Epithelial cell of prostate (primary cell): ENCODE measurements at regions not wholly inside any gene's neighbourhood (a gene's known extent, or its start where the extent isn't known, plus 50 kb on each side); places are given as distances from the start of the nearest gene placed in this dataset.
"Not testable (repeated sequence)": the region's sequence is repeated elsewhere in the genome, so short reads cannot be mapped to it uniquely, and the experiment has no call there.

Experiments
- DNase-seq: peaks from one replicate; pipeline ENCODE4 v3.0.0-alpha.2; 2011; ENCODE audit warnings: low read depth, low spot score
- H3K27ac ChIP-seq: fragments of 450-650 bp; 2 replicates; pipeline ENCODE4 v1.5.1; 2017; ENCODE audit warnings: mild to moderate bottlenecking

DNA sequence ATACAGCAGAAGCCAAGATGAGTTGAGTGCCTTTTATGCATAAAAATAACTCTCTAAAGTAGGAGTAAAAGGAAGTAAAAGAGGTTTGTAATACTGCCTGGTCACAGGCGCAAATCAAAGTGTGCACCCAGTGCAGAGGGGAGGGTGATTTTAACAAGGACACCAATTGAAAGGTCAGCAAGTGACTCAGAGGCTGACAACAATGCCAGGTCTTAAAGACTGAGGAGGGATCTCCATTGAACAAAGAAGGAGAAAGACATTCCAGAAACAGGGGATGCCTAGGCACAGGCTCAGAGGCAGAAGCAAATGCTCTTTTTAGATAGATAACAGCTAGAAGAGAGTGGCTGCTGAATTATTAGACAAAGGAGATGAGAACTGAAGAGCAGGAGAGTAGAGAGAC, 297.4 kb upstream of the VCX start:
- DNase-seq: no peak
- no peak overlapping the region for H3K27ac ChIP-seq

DNA sequence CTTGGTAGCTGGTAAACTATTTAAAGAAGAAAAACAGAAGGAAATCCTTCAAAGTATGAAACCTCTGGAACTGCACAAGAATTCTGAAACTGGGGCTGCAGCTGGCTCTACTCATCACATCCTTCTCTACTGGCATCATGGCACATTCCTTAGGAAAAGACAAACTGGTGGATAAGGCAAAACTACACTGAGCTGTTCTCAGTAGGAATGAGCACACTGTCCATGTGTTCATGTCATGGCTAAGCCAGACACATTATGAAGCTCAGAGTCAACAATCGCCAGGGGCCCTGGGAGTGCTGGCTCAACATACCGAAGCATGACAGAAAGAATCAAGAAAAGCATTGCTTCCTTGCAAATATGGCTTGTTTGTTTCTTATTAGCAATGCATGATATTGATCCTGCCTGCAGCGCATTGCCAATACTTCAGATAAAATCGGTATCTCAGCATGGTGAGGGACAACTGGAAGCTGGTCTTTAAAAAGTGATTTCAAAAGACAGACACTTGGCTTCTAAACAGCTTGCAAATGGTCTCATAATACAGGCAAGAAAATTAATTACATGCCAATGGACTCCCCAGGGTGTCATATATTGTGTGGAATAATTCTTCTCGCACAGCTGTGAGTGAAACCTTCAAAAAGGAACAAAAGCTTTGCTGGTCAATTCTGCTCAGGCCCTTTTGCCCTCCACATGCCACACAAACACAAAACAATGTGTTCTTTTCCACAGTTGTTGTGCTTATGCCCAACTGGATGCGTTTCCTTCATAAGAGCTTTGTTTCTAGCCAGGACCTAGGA, 300.2 kb upstream of the VCX start:
- DNase-seq: no peak
- no peak overlapping the region for H3K27ac ChIP-seq

DNA sequence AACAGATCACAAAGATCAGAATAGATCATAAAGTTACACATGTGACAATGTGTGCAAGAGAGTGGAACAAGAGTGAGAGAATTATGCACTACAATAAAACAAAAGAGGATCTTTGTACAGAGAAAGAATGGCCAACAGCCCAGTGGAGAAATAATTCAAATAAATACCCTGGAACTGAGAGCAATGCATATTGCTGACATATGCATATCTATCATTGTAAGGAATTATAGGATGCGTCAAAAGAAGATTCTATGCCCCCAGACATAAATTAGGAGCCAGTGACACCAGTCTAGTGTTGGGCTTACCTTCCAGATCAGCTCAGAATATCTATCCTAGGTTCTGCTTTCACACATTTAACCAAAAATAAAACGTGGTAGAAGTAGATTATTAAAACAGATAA, 320.1 kb upstream of the VCX start:
- no peak for DNase-seq
- no peak overlapping the region for H3K27ac ChIP-seq

DNA sequence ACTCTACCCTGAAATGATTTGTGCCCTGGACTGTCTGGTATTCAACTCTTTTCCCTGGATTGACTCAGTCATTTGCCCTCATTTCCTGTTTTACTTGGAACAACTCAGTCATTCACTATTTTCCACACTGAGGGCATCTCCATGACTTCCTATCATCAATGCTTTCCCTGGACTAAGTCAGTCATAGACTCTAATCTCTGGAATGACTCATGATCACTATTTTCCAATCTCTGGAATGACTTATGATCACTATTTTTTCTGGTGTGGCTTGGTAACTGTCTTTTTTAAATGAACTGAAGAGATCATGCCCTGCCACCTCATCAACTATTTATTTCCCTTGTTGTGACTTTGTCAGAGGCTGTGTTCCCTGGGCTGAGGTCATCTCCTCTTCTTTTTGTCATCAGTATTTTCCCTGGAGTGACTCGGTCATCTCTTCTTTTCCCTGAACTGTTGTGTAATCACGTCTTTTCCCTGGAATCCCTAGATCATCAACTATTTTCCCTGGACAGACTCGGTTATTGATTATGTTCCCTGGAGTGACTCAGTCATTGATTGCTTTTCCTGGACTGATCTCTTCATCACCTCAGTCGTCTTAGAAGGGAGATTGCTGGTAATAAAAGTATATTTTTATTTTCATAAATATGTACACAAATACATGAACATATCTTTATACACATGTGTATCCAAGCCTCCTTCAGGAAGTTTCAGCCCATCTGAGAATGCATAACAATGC, 327.1 kb upstream of the VCX start:
- no peak overlapping the region for H3K27ac ChIP-seq
- DNase-seq: no peak

DNA sequence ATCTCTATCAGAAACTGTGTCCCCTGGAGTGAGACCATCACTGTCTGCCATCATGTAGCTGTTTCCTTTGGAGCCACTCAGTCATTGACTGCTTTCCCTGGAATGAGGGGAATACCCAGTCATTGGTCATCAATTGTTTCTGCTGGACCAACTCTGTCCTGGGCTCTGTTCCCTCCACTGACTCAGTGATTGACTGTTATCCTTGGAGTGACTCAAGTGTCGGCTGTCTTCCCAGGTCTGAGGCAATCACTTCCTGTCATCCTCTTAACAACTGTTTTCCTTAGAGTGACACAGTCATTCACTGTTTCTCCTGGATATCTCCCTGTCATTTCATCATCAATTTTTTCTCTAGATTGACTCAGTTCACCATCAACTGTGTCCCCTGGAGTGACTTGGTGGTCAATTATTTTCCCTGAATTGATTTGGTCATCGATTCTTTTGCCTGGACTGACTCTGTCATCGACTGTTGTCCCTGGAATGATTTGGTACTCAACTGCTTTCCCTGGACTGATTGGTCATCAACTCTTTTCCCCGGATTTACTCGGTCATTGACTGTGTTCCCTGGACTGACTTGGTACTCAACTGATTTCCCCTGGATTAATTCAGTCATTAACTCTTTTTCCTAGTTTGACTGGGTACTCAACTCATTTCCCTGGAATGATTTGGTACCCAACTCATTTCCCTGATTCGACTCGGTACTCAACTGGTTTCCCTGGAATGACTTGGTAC, 327.9 kb upstream of the VCX start:
- DNase-seq: peak; percentile 12
- no peak overlapping the region for H3K27ac ChIP-seq

DNA sequence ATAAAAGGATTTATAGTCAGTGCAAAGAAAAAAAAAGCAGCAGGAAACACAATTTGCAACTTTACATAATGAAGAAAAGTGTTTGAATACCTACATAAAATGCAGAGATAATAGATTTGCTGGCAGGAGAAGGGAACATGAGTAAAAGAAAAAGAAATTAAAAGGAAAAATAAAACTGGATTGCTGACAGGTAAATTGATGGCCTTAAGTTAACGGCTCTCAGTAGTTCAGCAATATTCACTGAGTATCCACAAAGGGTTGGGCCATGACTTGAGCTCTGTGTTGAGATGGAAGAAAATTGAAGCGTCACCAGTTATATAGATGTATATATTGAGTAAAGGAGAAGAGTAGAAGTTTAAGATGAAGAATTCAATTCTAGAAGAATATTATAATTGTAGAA, 330.1 kb upstream of the VCX start:
- H3K27ac ChIP-seq: no peak overlapping the region

DNA sequence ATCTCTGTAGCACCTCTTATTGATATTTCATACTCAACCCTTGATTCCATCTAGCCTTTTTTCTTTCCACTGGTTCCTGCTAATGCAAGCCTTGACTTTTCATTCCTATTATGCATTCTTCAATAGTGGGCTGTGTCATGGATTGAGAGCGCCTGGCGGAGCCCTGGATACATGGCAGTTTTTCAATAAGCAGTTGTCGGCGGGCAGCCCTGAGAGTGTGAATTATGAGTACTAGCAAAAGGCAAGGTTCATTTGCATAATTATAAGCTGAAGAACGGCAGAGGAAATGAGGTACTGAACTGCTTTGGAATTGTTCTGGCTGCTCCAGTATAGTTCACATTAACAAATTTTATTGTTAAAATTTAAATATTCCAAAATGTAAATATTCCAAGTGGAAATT, 339.7 kb upstream of the VCX start:
- no peak for DNase-seq

More for the DNA sequence above, 330.1 kb upstream of the VCX start:
- DNase-seq: no peak

DNA sequence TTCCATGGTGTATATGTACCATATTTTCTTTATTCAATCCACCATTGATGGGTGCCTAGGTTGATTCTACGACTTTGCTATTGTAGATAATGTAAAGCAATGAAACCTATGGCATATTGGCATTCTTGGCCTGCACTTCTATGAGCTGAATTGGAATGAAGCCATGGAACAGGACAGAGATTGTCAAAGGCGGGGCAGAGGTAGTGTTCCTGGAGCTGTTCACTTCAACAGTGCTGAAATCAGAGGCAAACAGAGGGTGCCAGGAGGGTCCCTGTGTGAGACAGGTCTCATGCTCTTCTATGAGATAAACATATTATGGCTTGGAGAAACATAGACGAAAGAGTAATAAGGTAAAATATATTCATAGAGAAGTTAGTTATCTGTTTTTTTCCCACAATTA, 342.6 kb upstream of the VCX start:
- DNase-seq: no peak
- no peak overlapping the region for H3K27ac ChIP-seq

More for the DNA sequence above, 339.7 kb upstream of the VCX start:
- H3K27ac ChIP-seq: no peak overlapping the region

DNA sequence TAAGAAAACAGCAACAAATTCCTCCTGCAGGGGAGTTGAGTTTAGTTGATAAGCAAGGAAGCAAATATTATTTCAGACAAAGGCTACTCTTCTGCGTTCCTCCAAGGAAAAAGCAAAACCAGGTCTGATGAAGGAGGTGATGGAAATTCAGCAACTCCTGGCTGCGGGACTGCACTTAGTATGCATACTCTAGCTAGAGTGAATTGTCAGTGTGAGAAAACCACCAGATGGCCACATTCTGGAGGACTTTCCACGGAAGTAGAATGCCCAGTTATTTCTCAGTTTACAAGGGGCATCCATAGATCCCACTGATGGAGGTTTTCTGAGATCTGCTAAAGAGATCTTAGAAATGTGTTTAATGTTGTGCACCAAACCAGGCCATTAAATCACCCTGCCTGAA, 338.6 kb upstream of the PUDP start:
- no peak for DNase-seq
- H3K27ac ChIP-seq: no peak overlapping the region

DNA sequence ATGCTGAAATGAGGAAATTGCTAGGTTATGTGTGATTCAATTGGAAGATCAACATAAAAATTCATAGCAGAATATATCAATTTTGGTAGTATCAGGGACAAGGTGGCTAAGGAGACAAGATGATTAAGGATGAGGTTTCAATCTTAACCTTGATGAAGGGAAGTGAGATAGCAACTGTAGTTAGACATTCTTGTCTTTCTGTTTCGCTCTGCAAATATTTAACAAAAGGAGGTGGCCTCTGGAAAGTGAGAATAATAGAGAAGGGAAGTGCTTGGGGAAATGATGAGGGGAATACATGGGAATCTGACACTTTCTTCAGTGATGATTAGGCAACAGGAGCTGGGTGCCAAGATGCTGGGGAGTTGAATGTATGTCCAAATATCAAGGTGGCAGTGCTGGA, 337.1 kb upstream of the PUDP start:
- no peak overlapping the region for H3K27ac ChIP-seq
- DNase-seq: no peak

DNA sequence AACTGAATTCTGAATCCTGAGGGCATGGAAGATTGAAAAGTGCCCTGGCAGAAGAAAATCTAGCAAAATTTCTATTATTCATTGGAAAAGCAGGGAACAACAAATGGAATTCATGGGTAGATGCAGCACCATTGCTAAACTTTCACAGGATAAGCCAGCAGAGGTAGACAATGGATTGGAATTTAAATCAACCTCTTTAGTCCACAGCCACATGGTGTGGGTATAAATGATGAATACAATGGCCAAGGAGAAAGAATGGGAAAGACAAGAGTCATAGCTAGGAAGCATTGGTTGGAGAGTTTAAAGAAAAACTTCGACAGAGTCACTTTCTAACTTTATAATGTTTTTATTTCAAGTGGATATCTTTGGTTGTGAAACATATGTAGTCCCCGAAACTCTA, 332.8 kb upstream of the PUDP start:
- no peak for DNase-seq
- no peak overlapping the region for H3K27ac ChIP-seq

DNA sequence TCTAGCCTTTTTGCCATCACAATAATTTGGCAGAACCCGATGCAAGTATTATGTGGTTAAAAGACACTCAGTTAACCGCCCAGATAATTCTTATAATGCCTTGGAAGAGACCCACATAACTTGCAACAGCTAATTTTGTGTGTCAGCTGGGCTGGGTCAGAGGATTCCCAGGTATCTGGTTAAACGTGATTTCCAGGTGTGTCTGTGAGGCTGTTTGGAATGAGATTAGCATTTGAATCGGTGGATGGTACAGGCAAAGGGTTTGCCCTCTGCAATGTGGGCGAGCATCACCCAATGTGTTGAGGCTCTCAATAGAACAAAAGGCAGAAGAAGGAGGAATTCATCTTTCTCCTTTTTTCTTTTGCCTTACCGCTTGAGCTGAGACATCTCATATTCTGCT, 314.2 kb upstream of the PUDP start:
- no peak for DNase-seq
- H3K27ac ChIP-seq: no peak overlapping the region

DNA sequence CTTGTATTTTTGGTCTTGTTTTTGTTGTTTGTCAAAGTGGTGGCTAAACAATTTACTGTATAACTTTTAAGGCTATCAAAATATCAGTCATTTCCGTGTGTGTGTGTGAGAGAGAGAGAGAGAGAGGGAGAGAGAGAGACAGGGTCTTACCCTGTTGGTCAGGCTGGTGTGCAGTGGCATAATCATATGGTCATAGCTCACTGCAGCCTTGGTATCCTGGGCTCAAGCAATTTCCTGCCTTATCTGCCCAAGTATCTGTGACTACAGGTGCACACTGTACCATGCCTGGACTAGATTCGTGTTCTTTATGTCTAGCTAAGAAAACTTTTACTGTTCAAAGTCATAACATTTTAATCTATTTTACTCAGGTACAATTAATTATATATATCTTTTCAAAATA, 313.1 kb upstream of the PUDP start:
- DNase-seq, H3K27ac ChIP-seq: not testable (repeated sequence)

DNA sequence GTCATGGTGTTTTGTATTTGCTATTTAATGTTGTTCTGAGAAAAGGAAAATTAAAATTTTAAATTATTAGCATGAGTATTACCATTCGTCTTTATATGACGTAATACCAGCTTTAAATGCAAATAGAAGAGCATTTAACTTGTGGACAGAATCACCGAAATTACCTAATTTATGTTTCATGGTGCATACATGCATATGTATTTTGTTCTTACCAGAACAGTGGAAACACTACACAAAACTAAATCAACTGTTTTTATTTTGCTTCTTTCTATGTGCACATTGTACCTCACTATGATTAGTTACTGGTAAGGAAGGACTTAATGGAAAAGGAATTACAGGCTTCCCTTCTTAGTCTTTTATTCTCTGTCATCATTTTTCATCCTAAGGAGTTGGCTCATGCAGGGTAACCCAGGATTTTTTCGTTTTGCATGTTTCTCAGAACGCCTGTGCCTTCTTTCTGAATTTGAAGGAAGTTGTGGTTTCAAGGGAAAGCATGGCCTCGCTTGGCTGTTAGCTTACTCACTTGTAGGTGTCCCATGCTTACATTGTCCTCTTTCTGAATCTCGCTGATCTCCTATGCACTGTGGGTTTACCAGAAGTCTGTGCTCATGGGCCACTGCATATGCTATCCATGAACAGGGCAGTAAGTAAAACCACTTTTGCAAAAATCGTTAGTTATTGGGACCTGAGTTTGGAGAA, 300.0 kb upstream of the PUDP start:
- no peak overlapping the region for H3K27ac ChIP-seq
- no peak for DNase-seq

DNA sequence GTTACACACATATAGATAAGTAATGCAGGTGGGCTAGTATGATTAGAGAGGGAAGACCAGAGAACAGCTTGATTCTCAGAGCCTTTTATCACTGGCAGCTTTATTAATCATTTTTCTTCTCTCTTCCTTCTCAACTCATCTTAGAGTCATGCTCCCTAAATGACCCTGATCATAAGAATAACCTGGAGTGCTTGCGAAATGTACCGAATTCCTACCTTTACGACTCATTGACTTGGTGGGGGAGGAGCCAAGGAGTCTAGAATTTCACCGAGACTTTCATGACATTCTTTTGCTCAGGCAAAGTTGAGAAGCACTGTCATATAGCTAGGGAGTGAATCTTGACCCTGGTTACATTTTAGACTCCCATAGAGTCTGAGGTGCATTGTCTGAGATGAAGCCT, 298.9 kb upstream of the PUDP start:
- peak; percentile 53 for DNase-seq
- no peak overlapping the region for H3K27ac ChIP-seq

DNA sequence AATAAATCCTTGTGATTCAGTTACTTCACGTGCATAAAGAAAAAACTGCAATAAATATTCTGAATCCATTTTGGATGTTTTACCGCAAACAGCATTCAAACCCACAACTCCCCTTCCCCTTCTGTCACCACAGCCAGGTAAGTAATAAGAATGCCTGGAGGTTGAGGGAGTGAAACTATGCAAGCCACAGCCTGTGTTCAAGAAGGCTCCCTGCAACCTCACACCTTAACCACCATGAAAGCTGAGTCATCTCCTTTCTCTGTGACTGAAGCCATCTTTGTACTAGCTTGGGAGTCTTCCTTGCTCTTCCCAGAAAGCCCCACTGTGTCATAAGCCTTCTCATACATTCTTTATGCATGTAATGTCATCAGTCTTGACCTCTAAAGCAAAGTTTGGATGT, 297.0 kb upstream of the PUDP start:
- no peak overlapping the region for H3K27ac ChIP-seq
- DNase-seq: peak; percentile 65

DNA sequence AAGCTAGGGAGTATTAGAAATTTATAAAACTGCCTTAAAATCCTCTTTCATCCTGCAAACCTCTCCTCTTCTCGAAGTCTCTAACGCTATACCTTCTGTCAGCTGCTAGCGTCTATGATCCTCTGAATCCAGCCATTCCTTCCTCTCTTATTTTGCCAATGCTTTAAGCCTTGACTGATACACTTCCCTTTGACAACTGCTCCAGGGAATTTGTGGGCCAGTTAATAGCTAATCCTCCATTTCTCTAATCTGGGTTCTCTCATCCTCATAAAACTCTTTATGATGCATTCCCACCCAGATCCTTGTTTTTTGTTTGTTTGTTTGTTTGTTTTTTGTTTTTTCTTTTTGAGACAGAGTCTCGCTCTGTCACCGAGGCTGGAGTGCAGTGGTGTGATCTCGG, 293.6 kb upstream of the PUDP start:
- no peak for DNase-seq

DNA sequence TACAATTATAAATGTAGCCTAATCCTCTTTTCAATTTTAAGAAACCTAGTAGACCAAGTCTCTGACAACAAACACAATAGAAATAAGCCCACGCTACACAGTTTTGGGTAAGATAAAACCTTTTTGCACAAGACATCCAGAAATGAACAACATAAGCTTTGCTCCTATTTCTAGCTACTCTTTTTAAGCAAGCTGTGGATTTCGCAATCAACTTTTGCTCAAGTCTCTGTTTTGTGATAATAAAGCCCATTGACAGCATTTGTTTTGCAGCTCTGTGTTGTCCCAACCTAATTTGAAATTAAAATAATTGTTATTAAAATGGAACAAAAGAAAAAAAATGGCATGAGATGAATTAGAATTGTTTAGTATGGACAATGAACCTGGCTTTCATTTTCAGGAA, 287.9 kb upstream of the PUDP start:
- no peak for DNase-seq
- no peak overlapping the region for H3K27ac ChIP-seq

More for the DNA sequence above, 293.6 kb upstream of the PUDP start:
- H3K27ac ChIP-seq: no peak overlapping the region

DNA sequence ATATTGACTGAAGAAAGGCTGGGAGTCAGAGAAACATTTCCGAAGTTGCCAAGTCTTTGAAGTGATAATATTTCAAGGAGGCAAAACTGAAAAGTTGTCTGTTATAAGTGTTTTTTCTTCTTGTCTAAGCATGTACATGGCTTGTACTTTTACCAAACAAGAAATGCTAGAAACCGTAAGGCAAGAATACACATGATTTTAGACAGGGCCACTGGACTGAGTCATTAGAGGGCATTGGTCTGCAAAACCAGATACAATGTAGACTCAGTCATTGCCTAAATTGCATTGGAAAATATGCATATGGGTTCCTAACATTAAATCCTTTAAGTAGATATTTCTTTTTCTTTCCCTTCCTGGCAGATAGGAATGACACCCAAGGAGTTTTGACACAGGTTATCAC, 284.9 kb upstream of the PUDP start:
- no peak overlapping the region for H3K27ac ChIP-seq
- DNase-seq: no peak

DNA sequence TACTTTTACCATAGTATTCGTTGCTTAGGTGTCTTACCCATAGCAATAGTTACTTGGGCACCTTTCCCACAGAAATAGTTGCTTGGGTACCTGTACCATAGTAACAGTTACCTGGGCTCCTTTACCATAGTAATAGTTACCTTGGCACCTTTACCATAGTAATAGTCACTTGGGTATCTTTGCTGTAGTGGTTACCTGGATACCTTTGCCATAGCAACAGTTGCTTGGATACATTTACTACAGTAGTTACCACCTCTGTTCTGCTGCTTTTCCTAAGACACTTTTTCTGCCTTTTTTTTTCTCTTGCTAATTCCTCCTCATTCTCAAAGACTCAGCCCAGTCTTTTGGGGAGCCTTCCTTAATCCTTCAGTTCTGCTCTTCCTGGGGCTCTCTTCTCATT, 272.8 kb upstream of the PUDP start:
- H3K27ac ChIP-seq: no peak overlapping the region

DNA sequence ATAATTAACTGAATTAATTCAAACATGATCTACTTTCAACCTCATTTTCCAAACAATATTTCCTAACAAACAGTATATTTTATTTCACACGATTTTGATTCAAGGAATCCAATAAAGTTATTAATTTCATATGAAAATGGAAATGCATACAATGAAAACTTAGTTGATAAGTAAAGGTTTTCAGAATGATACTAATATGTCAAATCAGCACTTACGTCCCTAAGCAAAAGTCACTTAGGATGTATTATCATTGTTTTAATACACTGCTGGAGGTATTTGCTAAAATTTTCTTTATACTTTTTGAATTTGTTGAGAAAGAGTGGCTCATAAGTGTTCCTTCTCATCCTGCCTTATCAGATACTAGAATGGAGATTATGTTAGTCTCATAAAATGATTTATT, 266.8 kb upstream of the PUDP start:
- no peak for DNase-seq

More for the DNA sequence above, 272.8 kb upstream of the PUDP start:
- no peak for DNase-seq

More for the DNA sequence above, 266.8 kb upstream of the PUDP start:
- H3K27ac ChIP-seq: no peak overlapping the region
